ENCODE measurements at regions not wholly inside any gene's neighbourhood (a gene's known extent, or its start where the extent isn't known, plus 50 kb on each side); places are given as distances from the start of the nearest gene placed in this dataset.
A peak's percentile ranks its signal among the peaks of the same experiment; 100 is the strongest.

DNA sequence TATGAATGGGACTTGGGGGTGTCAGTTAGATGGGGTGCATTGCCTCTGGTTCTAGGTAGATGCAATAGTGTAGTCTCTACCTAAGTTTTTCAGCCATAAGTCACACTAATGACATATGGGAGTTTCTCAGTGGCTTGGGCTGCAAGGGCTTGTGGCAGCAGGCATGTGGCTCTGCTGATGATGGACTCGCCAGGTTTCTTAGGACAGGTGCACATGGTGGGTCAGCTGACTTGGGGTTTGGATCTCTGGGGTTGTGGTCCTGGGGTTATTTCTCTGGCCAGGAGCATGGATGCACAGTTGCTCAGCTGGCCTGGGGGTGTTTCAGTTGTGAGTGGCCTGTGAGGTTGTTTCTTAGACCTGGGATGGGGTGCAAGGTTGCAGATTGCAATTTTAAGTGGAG lies 120.0 kb upstream of the DCBLD2 start:
- H3K36me3 ChIP-seq (ENCODE audit: low read length), result no peaks in the 10 kb centered on the region
- TF ChIP-seq EZH2phosphoT487 (conservative IDR thresholded peaks at IDR 0.05; ENCODE audit: low read length), result no peak
- TF ChIP-seq, protein P1, sequence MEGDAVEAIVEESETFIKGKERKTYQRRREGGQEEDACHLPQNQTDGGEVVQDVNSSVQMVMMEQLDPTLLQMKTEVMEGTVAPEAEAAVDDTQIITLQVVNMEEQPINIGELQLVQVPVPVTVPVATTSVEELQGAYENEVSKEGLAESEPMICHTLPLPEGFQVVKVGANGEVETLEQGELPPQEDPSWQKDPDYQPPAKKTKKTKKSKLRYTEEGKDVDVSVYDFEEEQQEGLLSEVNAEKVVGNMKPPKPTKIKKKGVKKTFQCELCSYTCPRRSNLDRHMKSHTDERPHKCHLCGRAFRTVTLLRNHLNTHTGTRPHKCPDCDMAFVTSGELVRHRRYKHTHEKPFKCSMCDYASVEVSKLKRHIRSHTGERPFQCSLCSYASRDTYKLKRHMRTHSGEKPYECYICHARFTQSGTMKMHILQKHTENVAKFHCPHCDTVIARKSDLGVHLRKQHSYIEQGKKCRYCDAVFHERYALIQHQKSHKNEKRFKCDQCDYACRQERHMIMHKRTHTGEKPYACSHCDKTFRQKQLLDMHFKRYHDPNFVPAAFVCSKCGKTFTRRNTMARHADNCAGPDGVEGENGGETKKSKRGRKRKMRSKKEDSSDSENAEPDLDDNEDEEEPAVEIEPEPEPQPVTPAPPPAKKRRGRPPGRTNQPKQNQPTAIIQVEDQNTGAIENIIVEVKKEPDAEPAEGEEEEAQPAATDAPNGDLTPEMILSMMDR (IDR thresholded peaks at IDR 0.05; ENCODE audit: insufficient read depth, low read length, poor library complexity, severe bottlenecking), result no peak
- no peaks in the 10 kb centered on the region for H3F3A ChIP-seq (ENCODE audit: insufficient read depth)
- no peaks in the 10 kb centered on the region for H3K27me3 ChIP-seq (ENCODE audit: low read length)
- H3K9ac ChIP-seq (ENCODE audit: low read length), result no peak overlapping the region
- no peak overlapping the region for H3K27ac ChIP-seq (ENCODE audit: low read depth, low read length)
- H3K4me3 ChIP-seq (ENCODE audit: insufficient read depth, low read length, poor library complexity, severe bottlenecking), result no peak overlapping the region
- H3K9me3 ChIP-seq (ENCODE audit: insufficient read depth, low read length), result no peaks in the 10 kb centered on the region
- H3K9me2 ChIP-seq (replicated peaks; ENCODE audit: insufficient read depth, low read length), result no peaks in the 10 kb centered on the region
- H3K4me2 ChIP-seq (ENCODE audit: low read depth, low read length, poor library complexity, severe bottlenecking), result no peak overlapping the region
- H4K20me1 ChIP-seq (ENCODE audit: low read depth, low read length), result no peaks in the 10 kb centered on the region
- no peaks in the 10 kb centered on the region for H3K79me2 ChIP-seq (ENCODE audit: insufficient read depth, low read length)
- no peak overlapping the region for H2AFZ ChIP-seq (ENCODE audit: low read depth, low read length, severe bottlenecking)

DNA sequence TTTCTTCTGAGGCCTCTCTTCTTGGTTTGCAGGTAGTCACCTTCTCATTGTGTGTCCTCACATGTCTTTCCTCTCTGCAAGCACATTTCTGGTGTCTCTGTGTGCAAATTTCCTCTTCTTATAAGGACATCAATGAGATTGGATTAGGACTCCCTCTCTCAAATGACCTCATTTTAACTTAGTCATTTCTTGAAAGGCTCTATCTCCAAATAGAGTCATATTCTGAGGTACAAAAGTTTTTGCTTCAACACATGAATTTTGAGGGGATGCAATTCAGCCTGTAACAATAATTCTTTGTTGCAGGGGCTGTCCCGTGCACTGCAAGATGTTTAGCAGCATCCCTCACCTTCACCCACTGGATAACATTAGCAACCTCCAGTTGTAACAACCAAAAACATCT lies 115.0 kb upstream of the DCBLD2 start:
- no peaks in the 10 kb centered on the region for H3K27me3 ChIP-seq (ENCODE audit: low read length)

GRCh38 chr3:99013777-99014315 lies 112.4 kb upstream of the DCBLD2 start:
- no peak overlapping the region for H3K9ac ChIP-seq (ENCODE audit: low read length)
- H3K4me2 ChIP-seq (ENCODE audit: low read depth, low read length, poor library complexity, severe bottlenecking), result no peak overlapping the region
- peaks cover 4% of the 10 kb centered on the region; the same call in 1 of the 2 replicates for H3F3A ChIP-seq (ENCODE audit: insufficient read depth)

More for the DNA sequence above, 115.0 kb upstream of the DCBLD2 start:
- H3K27ac ChIP-seq (ENCODE audit: low read depth, low read length), result no peak overlapping the region
- H3K36me3 ChIP-seq (ENCODE audit: low read length), result no peaks in the 10 kb centered on the region
- no peaks in the 10 kb centered on the region for H3K9me3 ChIP-seq (ENCODE audit: insufficient read depth, low read length)
- no peak overlapping the region for H2AFZ ChIP-seq (ENCODE audit: low read depth, low read length, severe bottlenecking)
- H3K4me3 ChIP-seq (ENCODE audit: insufficient read depth, low read length, poor library complexity, severe bottlenecking), result no peak overlapping the region
- H4K20me1 ChIP-seq (ENCODE audit: low read depth, low read length), result no peaks in the 10 kb centered on the region
- peaks cover 4% of the 10 kb centered on the region; the same call in 1 of the 2 replicates for H3F3A ChIP-seq (ENCODE audit: insufficient read depth)
- H3K79me2 ChIP-seq (ENCODE audit: insufficient read depth, low read length), result no peaks in the 10 kb centered on the region
- no peak for TF ChIP-seq EZH2phosphoT487 (conservative IDR thresholded peaks at IDR 0.05; ENCODE audit: low read length)
- TF ChIP-seq, protein P1 (IDR thresholded peaks at IDR 0.05; ENCODE audit: insufficient read depth, low read length, poor library complexity, severe bottlenecking), result no peak
- no peak overlapping the region for H3K4me2 ChIP-seq (ENCODE audit: low read depth, low read length, poor library complexity, severe bottlenecking)
- H3K9ac ChIP-seq (ENCODE audit: low read length), result no peak overlapping the region
- no peaks in the 10 kb centered on the region for H3K9me2 ChIP-seq (replicated peaks; ENCODE audit: insufficient read depth, low read length)

DNA sequence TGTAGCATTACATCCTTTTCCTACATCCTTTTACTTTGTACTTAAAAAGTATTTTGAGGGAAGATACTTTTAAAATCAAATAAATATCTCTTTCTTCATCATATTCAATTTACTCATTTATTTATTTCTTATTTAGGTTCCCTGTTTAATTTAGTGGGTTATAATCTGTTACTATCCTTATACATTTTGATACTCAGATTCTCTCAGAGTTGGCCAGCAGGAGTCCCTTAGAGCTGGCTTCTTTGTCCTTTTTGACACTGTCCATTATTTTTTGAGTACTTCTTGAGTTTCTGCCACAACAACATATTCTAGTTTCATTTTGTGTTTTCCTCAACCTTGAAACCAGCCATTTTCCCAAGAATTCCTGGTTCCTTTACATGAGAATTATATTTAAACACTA lies 111.6 kb upstream of the DCBLD2 start:
- Histone ChIP-seq H3K27me3 (ENCODE audit: low read length) (no peaks in the 10 kb centered on the region), H3K9ac (ENCODE audit: low read length) (no peak overlapping the region), H3K9me2 (replicated peaks; ENCODE audit: insufficient read depth, low read length) (no peaks in the 10 kb centered on the region), H3K79me2 (ENCODE audit: insufficient read depth, low read length) (no peaks in the 10 kb centered on the region), H3K36me3 (ENCODE audit: low read length) (no peaks in the 10 kb centered on the region), H4K20me1 (ENCODE audit: low read depth, low read length) (no peaks in the 10 kb centered on the region), H3K27ac (ENCODE audit: low read depth, low read length) (no peak overlapping the region), H3K4me3 (ENCODE audit: insufficient read depth, low read length, poor library complexity, severe bottlenecking) (no peak overlapping the region), H3F3A (ENCODE audit: insufficient read depth) (peaks cover 4% of the 10 kb centered on the region; the same call in 1 of the 2 replicates), H3K9me3 (ENCODE audit: insufficient read depth, low read length) (no peaks in the 10 kb centered on the region), H3K4me2 (ENCODE audit: low read depth, low read length, poor library complexity, severe bottlenecking) (peak overlapping the region; percentile 25), H2AFZ (ENCODE audit: low read depth, low read length, severe bottlenecking) (no peak overlapping the region)
- no peak for TF ChIP-seq EZH2phosphoT487 (conservative IDR thresholded peaks at IDR 0.05; ENCODE audit: low read length)
- TF ChIP-seq, protein P1 (IDR thresholded peaks at IDR 0.05; ENCODE audit: insufficient read depth, low read length, poor library complexity, severe bottlenecking), result no peak

More at GRCh38 chr3:99013777-99014315, 112.4 kb upstream of the DCBLD2 start:
- H3K79me2 ChIP-seq (ENCODE audit: insufficient read depth, low read length), result no peaks in the 10 kb centered on the region
- H3K36me3 ChIP-seq (ENCODE audit: low read length), result no peaks in the 10 kb centered on the region
- no peak overlapping the region for H3K4me3 ChIP-seq (ENCODE audit: insufficient read depth, low read length, poor library complexity, severe bottlenecking)
- no peak overlapping the region for H3K27ac ChIP-seq (ENCODE audit: low read depth, low read length)
- no peaks in the 10 kb centered on the region for H3K27me3 ChIP-seq (ENCODE audit: low read length)
- H3K9me2 ChIP-seq (replicated peaks; ENCODE audit: insufficient read depth, low read length), result no peaks in the 10 kb centered on the region
- no peaks in the 10 kb centered on the region for H4K20me1 ChIP-seq (ENCODE audit: low read depth, low read length)
- TF ChIP-seq EZH2phosphoT487 (conservative IDR thresholded peaks at IDR 0.05; ENCODE audit: low read length), result no peak
- H3K9me3 ChIP-seq (ENCODE audit: insufficient read depth, low read length), result no peaks in the 10 kb centered on the region
- no peak overlapping the region for H2AFZ ChIP-seq (ENCODE audit: low read depth, low read length, severe bottlenecking)

Measured in SU-DHL-6 (cell line).